Gastrocnemius medialis (tissue), 4 donors: ENCODE measurements at regions not wholly inside any gene's neighbourhood (a gene's known extent, or its start where the extent isn't known, plus 50 kb on each side); places are given as distances from the start of the nearest gene placed in this dataset.
"Not testable (repeated sequence)": the region's sequence is repeated elsewhere in the genome, so short reads cannot be mapped to it uniquely, and the experiment has no call there.

Source experiments
- ATAC-seq, 2 donors: fragments of 150-250 bp; one replicate each; pipeline ENCODE4 v1.9.1; 2016
- DNase-seq, 2 donors: peaks; one replicate each; pipeline ENCODE4 v3.0.0-alpha.2; 2019
- H3K27ac ChIP-seq, 4 donors: fragments of 200-600 bp; sonication (generic); 1 replicate in 1 of 4; 2 replicates in 3 of 4; pipeline ENCODE4 v1.5.1; 2016 to 2018; ENCODE audit warnings: mild to moderate bottlenecking in 2 of 4, moderate library complexity in 1 of 4
- H3K27me3 ChIP-seq, 3 donors: fragments of 200-600 bp; sonication (generic) in 2 of 3; 1 replicate in 1 of 3; 2 replicates in 2 of 3; pipeline versions ENCODE4 v1.5.1 to v1.6.0; 2016 to 2019; ENCODE audit warnings: mild to moderate bottlenecking in 1 of 3, moderate library complexity in 1 of 3
- H3K36me3 ChIP-seq, 2 donors: fragments of 200-600 bp; sonication (generic) in 1 of 2; one replicate each; pipeline ENCODE4 v1.5.1; 2017 to 2018
- H3K4me1 ChIP-seq, 2 donors: fragments of 200-600 bp; sonication (generic) in 1 of 2; one replicate each; pipeline ENCODE4 v1.5.1; 2016 to 2017; ENCODE audit warnings: mild to moderate bottlenecking in 2 of 2
- H3K4me3 ChIP-seq, 4 donors: fragments of 200-600 bp; sonication (generic) in 3 of 4; 1 replicate in 1 of 4; 2 replicates in 3 of 4; pipeline ENCODE4 v1.5.1; 2016 to 2019; ENCODE audit warnings: mild to moderate bottlenecking in 2 of 4
- H3K9me3 ChIP-seq, 3 donors: fragments of 200-600 bp; sonication (generic) in 2 of 3; 1 replicate in 1 of 3; 2 replicates in 2 of 3; pipeline ENCODE4 v1.5.1; 2016 to 2019
- CTCF ChIP-seq, 5 experiments: fragments of 450-650 bp in 3 of 5; fragments of 200-600 bp in 2 of 5; sonication (generic) in 2 of 5; IDR thresholded peaks in 4 of 5; conservative IDR thresholded peaks in 1 of 5; 1 replicate in 4 of 5; 2 replicates in 1 of 5; pipeline ENCODE4 v1.5.1; 2016 to 2019; ENCODE audit warnings: antibody characterized with exemption in 5 of 5, mild to moderate bottlenecking in 3 of 5, moderate library complexity in 3 of 5
- POLR2A ChIP-seq, 2 donors: fragments of 450-650 bp; IDR thresholded peaks; one replicate each; pipeline ENCODE4 v1.6.1; 2017; ENCODE audit warnings: antibody characterized with exemption in 2 of 2, mild to moderate bottlenecking in 2 of 2, moderate library complexity in 2 of 2
- in situ Hi-C, 4 donors: fragments of 200-750 bp; cut with MboI; loops; one replicate each; pipeline versions ENCODE4 v1.15.0 to v1.8.0; 2017; ENCODE audit warnings: low sequenced_read_pairs in 4 of 4
- intact Hi-C: fragments of 100-400 bp; cut with DNase I; formaldehyde crosslinking; loops from one replicate; pipeline ENCODE4 v1.15.1; 2023; ENCODE audit warnings: low total_unique reads

DNA sequence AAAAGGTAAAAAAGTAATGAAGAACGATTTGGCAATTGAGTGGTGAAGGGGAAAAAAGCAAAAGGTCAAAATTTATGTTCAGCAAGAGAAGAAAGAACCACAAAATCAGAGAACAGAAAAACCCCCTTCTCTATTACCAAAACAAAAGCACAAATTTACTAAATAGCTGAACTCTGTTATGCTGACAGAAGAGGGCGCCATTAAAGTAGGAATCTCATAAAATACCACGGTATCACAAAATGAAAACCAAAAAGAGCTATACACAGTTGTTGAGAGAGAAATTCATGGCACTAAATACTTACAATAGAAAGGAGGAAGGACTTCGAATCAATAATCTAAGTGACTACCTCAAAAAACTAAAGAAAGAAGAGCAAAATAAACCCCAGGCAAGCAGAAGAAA is 69.6 kb upstream of the CXorf66 start:
- Histone ChIP-seq H3K4me1 (no peaks in the 10 kb centered on the region), H3K9me3 (no peaks in the 10 kb centered on the region), H3K27ac (no peak overlapping the region), H3K36me3 (no peaks in the 10 kb centered on the region), H3K27me3 (no peaks in the 10 kb centered on the region), H3K4me3 (no peak overlapping the region)
- intact Hi-C loops = no loop called here
- no peak for TF ChIP-seq CTCF (IDR thresholded peaks at IDR 0.05 in 4 of 5, conservative IDR thresholded peaks at IDR 0.05 in 1 of 5)
- no peak for TF ChIP-seq POLR2A (IDR thresholded peaks at IDR 0.05)
- DNase-seq (no peak), ATAC-seq (no peak)
- in situ Hi-C loops = no loop called here

DNA sequence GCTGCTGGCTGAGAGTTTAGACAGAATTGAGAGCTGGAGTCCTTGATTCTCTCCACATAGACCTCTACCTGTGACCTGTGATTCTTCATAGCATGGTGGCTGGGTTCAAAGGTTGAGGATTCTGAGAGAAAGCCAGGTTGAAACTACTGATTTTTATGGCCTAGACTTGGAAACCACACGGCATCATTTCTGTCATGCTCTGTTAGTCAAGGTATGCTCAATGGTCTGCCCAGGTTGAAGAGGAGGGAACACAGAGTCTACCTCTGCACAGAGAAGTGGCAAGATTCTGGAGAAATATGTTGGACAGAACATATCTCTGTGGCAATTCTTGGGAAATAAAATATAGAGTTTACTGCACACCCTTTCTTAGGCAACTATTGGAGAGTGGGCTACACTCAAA is 57.2 kb upstream of the CXorf66 start:
- H3K9me3 ChIP-seq = no peaks in the 10 kb centered on the region
- no peak for TF ChIP-seq CTCF (IDR thresholded peaks at IDR 0.05 in 4 of 5, conservative IDR thresholded peaks at IDR 0.05 in 1 of 5)
- no peak for TF ChIP-seq POLR2A (IDR thresholded peaks at IDR 0.05)
- no peak overlapping the region for H3K27ac ChIP-seq
- in situ Hi-C loops (no loop called here), intact Hi-C loops (no loop called here)
- H3K4me1 ChIP-seq = no peaks in the 10 kb centered on the region
- no peaks in the 10 kb centered on the region for H3K36me3 ChIP-seq
- no peak for ATAC-seq
- no peak for DNase-seq
- H3K27me3 ChIP-seq = no peaks in the 10 kb centered on the region
- no peak overlapping the region for H3K4me3 ChIP-seq

GRCh38 chrX:140019134-140019533 is 53.8 kb upstream of the CXorf66 start:
- in situ Hi-C loops, H3K27ac ChIP-seq, ATAC-seq, intact Hi-C loops, H3K9me3 ChIP-seq, DNase-seq, H3K36me3 ChIP-seq, H3K27me3 ChIP-seq, H3K4me3 ChIP-seq, H3K4me1 ChIP-seq: not testable (repeated sequence)
